ENCODE measurements at regions not wholly inside any gene's neighbourhood (a gene's known extent, or its start where the extent isn't known, plus 50 kb on each side); places are given as distances from the start of the nearest gene placed in this dataset.

- no peak for DNase-seq (ENCODE audit: low read depth, low spot score)
- CTCF ChIA-PET: no interaction called here
- Histone ChIP-seq H3K27me3 (ENCODE audit: control insufficient read depth, insufficient read depth, low read length) (peaks cover 10% of the 10 kb centered on the region), H3K4me3 (ENCODE audit: low read depth, low read length) (no peak overlapping the region), H3K27ac (ENCODE audit: low read depth, low read length) (no peak overlapping the region), H3K9me3 (ENCODE audit: control insufficient read depth, insufficient read depth, low read length) (no peaks in the 10 kb centered on the region; the same call in 1 of the 2 replicates)
- POLR2A ChIA-PET: no interaction called here
- no peak for TF ChIP-seq CTCF (IDR thresholded peaks at IDR 0.05; ENCODE audit: low read depth, low read length)
These were observed 98.1 kb upstream of the NECTIN1 start for GRCh38 chr11:119827113-119827512.

GRCh38 chr11:119823077-119823476 lies 94.1 kb upstream of the NECTIN1 start:
- TF ChIP-seq CTCF (IDR thresholded peaks at IDR 0.05; ENCODE audit: low read depth, low read length): no peak
- ChIA-PET POLR2A (no interaction called here), CTCF (no interaction called here)
- Histone ChIP-seq H3K27ac (ENCODE audit: low read depth, low read length) (no peak overlapping the region), H3K9me3 (ENCODE audit: control insufficient read depth, insufficient read depth, low read length) (no peaks in the 10 kb centered on the region; the same call in 1 of the 2 replicates), H3K27me3 (ENCODE audit: control insufficient read depth, insufficient read depth, low read length) (peaks cover 10% of the 10 kb centered on the region), H3K4me3 (ENCODE audit: low read depth, low read length) (no peak overlapping the region)
- no peak for DNase-seq (ENCODE audit: low read depth, low spot score)

GRCh38 chr11:119816660-119817059 lies 87.7 kb upstream of the NECTIN1 start:
- TF ChIP-seq CTCF (IDR thresholded peaks at IDR 0.05; ENCODE audit: low read depth, low read length): no peak
- ChIA-PET CTCF (no interaction called here), POLR2A (no interaction called here)
- Histone ChIP-seq H3K9me3 (ENCODE audit: control insufficient read depth, insufficient read depth, low read length) (no peaks in the 10 kb centered on the region), H3K27ac (ENCODE audit: low read depth, low read length) (no peak overlapping the region), H3K27me3 (ENCODE audit: control insufficient read depth, insufficient read depth, low read length) (peaks cover 2% of the 10 kb centered on the region), H3K4me3 (ENCODE audit: low read depth, low read length) (no peak overlapping the region)
- DNase-seq (ENCODE audit: low read depth, low spot score): no peak

- TF ChIP-seq CTCF (IDR thresholded peaks at IDR 0.05; ENCODE audit: low read depth, low read length): no peak
- ChIA-PET CTCF (no interaction called here), POLR2A (no interaction called here)
- H3K27me3 ChIP-seq (ENCODE audit: control insufficient read depth, insufficient read depth, low read length): peaks cover 5% of the 10 kb centered on the region
- DNase-seq (ENCODE audit: low read depth, low spot score): no peak
- no peak overlapping the region for H3K4me3 ChIP-seq (ENCODE audit: low read depth, low read length)
- H3K27ac ChIP-seq (ENCODE audit: low read depth, low read length): no peak overlapping the region
- no peaks in the 10 kb centered on the region for H3K9me3 ChIP-seq (ENCODE audit: control insufficient read depth, insufficient read depth, low read length)
These were observed 85.8 kb upstream of the NECTIN1 start for GRCh38 chr11:119814766-119815165.

GRCh38 chr11:119810478-119811232 lies 81.7 kb upstream of the NECTIN1 start:
- Histone ChIP-seq H3K9me3 (ENCODE audit: control insufficient read depth, insufficient read depth, low read length) (no peaks in the 10 kb centered on the region), H3K27me3 (ENCODE audit: control insufficient read depth, insufficient read depth, low read length) (peaks cover 16% of the 10 kb centered on the region), H3K4me3 (ENCODE audit: low read depth, low read length) (no peak overlapping the region), H3K27ac (ENCODE audit: low read depth, low read length) (no peak overlapping the region)
- CTCF ChIA-PET: no interaction called here
- no peak for TF ChIP-seq CTCF (IDR thresholded peaks at IDR 0.05; ENCODE audit: low read depth, low read length)
- DNase-seq (ENCODE audit: low read depth, low spot score): no peak
- POLR2A ChIA-PET: no interaction called here
